ENCODE measurements at regions not wholly inside any gene's neighbourhood (a gene's known extent, or its start where the extent isn't known, plus 50 kb on each side); places are given as distances from the start of the nearest gene placed in this dataset.

DNA sequence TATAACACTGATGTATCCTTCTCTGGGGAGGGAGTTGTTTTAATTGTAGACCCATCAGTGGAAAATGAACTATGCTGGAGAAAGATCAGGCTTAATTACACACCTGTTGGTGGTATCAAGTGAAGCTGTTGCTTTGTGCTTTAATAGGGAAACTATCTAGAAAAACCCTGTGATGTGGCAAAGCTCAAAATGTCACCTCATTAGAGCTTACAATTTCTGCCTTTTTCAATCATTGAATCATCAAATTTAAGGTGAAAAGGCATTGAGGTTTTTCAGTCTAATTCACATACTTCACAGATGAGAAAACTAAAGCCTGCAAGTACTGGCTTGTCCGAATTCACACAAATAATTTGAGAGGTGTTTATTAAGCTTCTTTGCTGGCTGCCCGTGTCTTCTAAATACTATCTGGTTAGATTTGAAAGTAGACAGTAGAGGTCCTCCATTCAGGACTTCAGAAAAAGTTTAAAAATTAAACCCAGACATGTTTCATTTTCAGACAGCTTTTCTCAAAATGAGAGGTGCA lies 143.3 kb upstream of the MAP3K7 start:
- H3K4me3 ChIP-seq = no peak overlapping the region
- no peak overlapping the region for H3K27ac ChIP-seq
- no peaks in the 10 kb centered on the region for H3K4me1 ChIP-seq
- H3K36me3 ChIP-seq (replicated peaks in 1 of 2; ENCODE audit: insufficient read depth in 1 of 2, low read depth in 2 of 2) = no peaks in the 10 kb centered on the region
- TF ChIP-seq POLR2A (IDR thresholded peaks at IDR 0.05) = no peak
- TF ChIP-seq CTCF (IDR thresholded peaks at IDR 0.05) = no peak
- 48 to 64% methylated on average over 2 of the region's 2 CpGs for WGBS, 2 donors
- no peaks in the 10 kb centered on the region for H3K9me3 ChIP-seq
- no peak for DNase-seq
- ATAC-seq = no peak
- no peaks in the 10 kb centered on the region for H3K27me3 ChIP-seq
- intact Hi-C loops (cut with DNase I) = no loop called here

GRCh38 chr6:90729057-90729456 lies 142.2 kb upstream of the MAP3K7 start:
- Histone ChIP-seq H3K27me3 (no peaks in the 10 kb centered on the region), H3K27ac (no peak overlapping the region), H3K9me3 (no peaks in the 10 kb centered on the region), H3K4me1 (no peaks in the 10 kb centered on the region), H3K4me3 (no peak overlapping the region), H3K36me3 (replicated peaks in 1 of 2; ENCODE audit: insufficient read depth in 1 of 2, low read depth in 2 of 2) (no peaks in the 10 kb centered on the region)
- DNase-seq (no peak), ATAC-seq (no peak)
- 64 to 77% methylated on average over 2 of the region's 2 CpGs for WGBS, 2 donors
- TF ChIP-seq POLR2A (IDR thresholded peaks at IDR 0.05) (no peak), CTCF (IDR thresholded peaks at IDR 0.05) (no peak)
- intact Hi-C loops (cut with DNase I) = no loop called here

- no peak for TF ChIP-seq POLR2A (IDR thresholded peaks at IDR 0.05)
- no peak for TF ChIP-seq CTCF (IDR thresholded peaks at IDR 0.05)
- H3K4me1 ChIP-seq = no peaks in the 10 kb centered on the region
- H3K4me3 ChIP-seq = no peak overlapping the region
- WGBS, 2 donors = 41 to 43% methylated on average over 2 of the region's 2 CpGs
- ATAC-seq = no peak
- no peak for DNase-seq
- no peaks in the 10 kb centered on the region for H3K9me3 ChIP-seq
- intact Hi-C loops (cut with DNase I) = no loop called here
- H3K27me3 ChIP-seq = no peaks in the 10 kb centered on the region
- H3K36me3 ChIP-seq (replicated peaks in 1 of 2; ENCODE audit: insufficient read depth in 1 of 2, low read depth in 2 of 2) = no peaks in the 10 kb centered on the region
- H3K27ac ChIP-seq = no peak overlapping the region
Observed at GRCh38 chr6:90722648-90723047, 135.8 kb upstream of the MAP3K7 start.

GRCh38 chr6:90720404-90720803 lies 133.5 kb upstream of the MAP3K7 start:
- H3K27me3 ChIP-seq = no peaks in the 10 kb centered on the region
- no peak overlapping the region for H3K27ac ChIP-seq
- no peak for TF ChIP-seq POLR2A (IDR thresholded peaks at IDR 0.05)
- no peak for TF ChIP-seq CTCF (IDR thresholded peaks at IDR 0.05)
- H3K36me3 ChIP-seq (replicated peaks in 1 of 2; ENCODE audit: insufficient read depth in 1 of 2, low read depth in 2 of 2) = no peaks in the 10 kb centered on the region
- ATAC-seq (no peak), DNase-seq (no peak)
- H3K9me3 ChIP-seq = no peaks in the 10 kb centered on the region
- no peak overlapping the region for H3K4me3 ChIP-seq
- no peaks in the 10 kb centered on the region for H3K4me1 ChIP-seq
- intact Hi-C loops (cut with DNase I) = no loop called here
- 50 to 67% methylated on average over 1 of the region's 1 CpG for WGBS, 2 donors

Measured in body of pancreas (tissue), 4 donors.